Natural killer cell (primary cell): ENCODE measurements at regions not wholly inside any gene's neighbourhood (a gene's known extent, or its start where the extent isn't known, plus 50 kb on each side); places are given as distances from the start of the nearest gene placed in this dataset.

Experiments
- ATAC-seq, 3 donors: fragments of 150-1000 bp in 2 of 3; fragments of 200-7000 bp in 1 of 3; cut with Tn5 transposase; 1 replicate in 1 of 3; 2 replicates in 2 of 3; pipeline ENCODE4 v1.10.0; 2021; ENCODE audit warnings: mild to moderate bottlenecking in 2 of 3, moderate library complexity in 2 of 3
- DNase-seq, 2 donors: peaks; one replicate each; pipeline versions ENCODE4 v3.0.0 to v3.0.0-alpha.2; 2013 to 2021; ENCODE audit warnings: mixed read lengths in 1 of 2
- H3K27ac ChIP-seq: one replicate; pipeline ENCODE4 v1.5.1; 2013; ENCODE audit warnings: mild to moderate bottlenecking, low read length
- H3K27me3 ChIP-seq: one replicate; pipeline ENCODE4 v1.6.1; 2013; ENCODE audit warnings: low read length; ENCODE audit not compliant: control insufficient read depth, insufficient read depth
- H3K36me3 ChIP-seq: one replicate; pipeline ENCODE4 v1.6.1; 2013; ENCODE audit warnings: low read length; ENCODE audit not compliant: control insufficient read depth, insufficient read depth
- H3K4me1 ChIP-seq: one replicate; pipeline ENCODE4 v1.6.1; 2013; ENCODE audit warnings: low read length; ENCODE audit not compliant: control insufficient read depth, insufficient read depth
- H3K4me3 ChIP-seq: one replicate; pipeline ENCODE4 v1.5.1; 2013; ENCODE audit warnings: low read length
- H3K9me3 ChIP-seq: one replicate; pipeline ENCODE4 v1.6.1; 2013; ENCODE audit warnings: low read length; ENCODE audit not compliant: control insufficient read depth, insufficient read depth
- H3K27ac Mint-ChIP-seq, 2 donors: one replicate each; pipeline ENCODE4 v1.8.0; 2022; ENCODE audit warnings: mild to moderate bottlenecking in 2 of 2, mixed read lengths in 2 of 2, moderate library complexity in 1 of 2
- H3K27me3 Mint-ChIP-seq, 2 donors: one replicate each; pipeline ENCODE4 v1.8.0; 2022; ENCODE audit warnings: low read depth in 2 of 2, mixed read lengths in 2 of 2
- H3K36me3 Mint-ChIP-seq: one replicate; pipeline ENCODE4 v1.8.0; 2022; ENCODE audit warnings: mixed read lengths
- H3K4me1 Mint-ChIP-seq, 2 donors: one replicate each; pipeline ENCODE4 v1.8.0; 2022; ENCODE audit warnings: mixed read lengths in 2 of 2
- H3K4me3 Mint-ChIP-seq: one replicate; pipeline ENCODE4 v1.8.0; 2022; ENCODE audit warnings: mild to moderate bottlenecking, moderate library complexity, mixed read lengths
- H3K9me3 Mint-ChIP-seq, 2 donors: one replicate each; pipeline ENCODE4 v1.8.0; 2022; ENCODE audit warnings: mixed read lengths in 2 of 2
- WGBS: methylation state at CpG from one replicate; pipeline ENCODE4 v1.1.7; 2013; ENCODE audit warnings: missing lambda C conversion rate; ENCODE audit not compliant: insufficient coverage; 5-methylcytosine and 5-hydroxymethylcytosine counted together
- intact Hi-C: fragments of 100-400 bp; cut with micrococcal nuclease; formaldehyde crosslinking; loops from one replicate; pipeline ENCODE4 v1.14.2; 2022
- TF ChIP-seq, protein P1 (sequence below): fragments of 200-600 bp; IDR thresholded peaks from one replicate; pipeline ENCODE4 v1.8.0; 2022; ENCODE audit warnings: antibody characterized with exemption

DNA sequence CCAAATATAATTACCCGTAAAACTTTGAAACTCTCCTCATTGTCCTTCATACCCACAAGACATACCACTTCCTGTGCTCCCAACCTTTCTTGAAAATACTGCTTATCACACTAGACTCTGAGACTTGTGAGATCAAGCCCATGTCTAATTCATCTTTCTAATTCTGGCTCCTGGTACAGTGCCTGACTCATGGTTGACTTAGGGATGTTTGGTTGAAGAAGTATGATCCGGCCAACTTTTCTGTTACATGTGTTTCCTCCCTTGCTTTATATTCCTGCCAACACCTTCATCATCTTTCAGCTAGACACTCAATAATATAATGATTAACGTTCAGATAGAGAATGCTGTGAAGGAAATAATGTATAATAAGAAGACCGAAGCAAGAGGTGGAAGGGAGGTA is 58.2 kb downstream of the MEX3B start:
- TF ChIP-seq, protein P1, sequence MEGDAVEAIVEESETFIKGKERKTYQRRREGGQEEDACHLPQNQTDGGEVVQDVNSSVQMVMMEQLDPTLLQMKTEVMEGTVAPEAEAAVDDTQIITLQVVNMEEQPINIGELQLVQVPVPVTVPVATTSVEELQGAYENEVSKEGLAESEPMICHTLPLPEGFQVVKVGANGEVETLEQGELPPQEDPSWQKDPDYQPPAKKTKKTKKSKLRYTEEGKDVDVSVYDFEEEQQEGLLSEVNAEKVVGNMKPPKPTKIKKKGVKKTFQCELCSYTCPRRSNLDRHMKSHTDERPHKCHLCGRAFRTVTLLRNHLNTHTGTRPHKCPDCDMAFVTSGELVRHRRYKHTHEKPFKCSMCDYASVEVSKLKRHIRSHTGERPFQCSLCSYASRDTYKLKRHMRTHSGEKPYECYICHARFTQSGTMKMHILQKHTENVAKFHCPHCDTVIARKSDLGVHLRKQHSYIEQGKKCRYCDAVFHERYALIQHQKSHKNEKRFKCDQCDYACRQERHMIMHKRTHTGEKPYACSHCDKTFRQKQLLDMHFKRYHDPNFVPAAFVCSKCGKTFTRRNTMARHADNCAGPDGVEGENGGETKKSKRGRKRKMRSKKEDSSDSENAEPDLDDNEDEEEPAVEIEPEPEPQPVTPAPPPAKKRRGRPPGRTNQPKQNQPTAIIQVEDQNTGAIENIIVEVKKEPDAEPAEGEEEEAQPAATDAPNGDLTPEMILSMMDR, result no peak
- H3K36me3 Mint-ChIP-seq, result peaks cover 7% of the 10 kb centered on the region
- Histone ChIP-seq H3K4me1 (no peaks in the 10 kb centered on the region), H3K27ac (no peak overlapping the region), H3K4me3 (no peak overlapping the region), H3K9me3 (peaks cover 10% of the 10 kb centered on the region), H3K36me3 (no peaks in the 10 kb centered on the region), H3K27me3 (peaks cover under 1% of the 10 kb centered on the region)
- no peak for ATAC-seq
- no peaks in the 10 kb centered on the region for H3K4me1 Mint-ChIP-seq
- peaks cover 0 to 6% of the 10 kb centered on the region in 2 donors for H3K27me3 Mint-ChIP-seq
- no peak for DNase-seq
- H3K27ac Mint-ChIP-seq, result no peak overlapping the region
- intact Hi-C loops, result no loop called here
- WGBS, result 92% methylated on average over 3 of the region's 4 CpGs
- H3K4me3 Mint-ChIP-seq, result no peak overlapping the region
- H3K9me3 Mint-ChIP-seq, result peaks cover 4% of the 10 kb centered on the region in 2 donors

DNA sequence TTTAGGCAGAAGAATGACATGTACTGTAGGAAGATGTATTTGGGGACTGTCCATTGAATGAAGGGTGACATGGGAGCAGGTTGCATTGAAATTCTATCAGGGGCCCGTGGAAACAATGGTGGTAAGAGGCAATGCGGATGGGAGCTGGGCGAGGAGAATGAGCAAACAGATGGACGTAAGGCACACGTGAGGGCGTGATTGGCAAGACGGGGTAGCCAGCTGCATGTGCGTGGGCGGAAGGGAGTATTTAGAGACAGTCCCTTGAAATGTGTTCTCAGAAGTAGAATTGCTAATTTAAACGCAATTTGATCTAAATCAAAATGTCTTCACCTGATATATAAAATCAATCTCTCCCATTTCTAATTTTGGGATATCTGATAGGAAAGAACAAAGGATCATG is 62.3 kb downstream of the MEX3B start:
- Histone ChIP-seq H3K27me3 (no peaks in the 10 kb centered on the region), H3K4me1 (no peaks in the 10 kb centered on the region), H3K36me3 (no peaks in the 10 kb centered on the region), H3K27ac (no peak overlapping the region), H3K4me3 (no peak overlapping the region), H3K9me3 (no peaks in the 10 kb centered on the region)
- peaks cover 0 to 6% of the 10 kb centered on the region in 2 donors for H3K27me3 Mint-ChIP-seq
- TF ChIP-seq, protein P1, result no peak
- no peaks in the 10 kb centered on the region for H3K4me1 Mint-ChIP-seq
- DNase-seq (no peak), ATAC-seq (no peak)
- no peaks in the 10 kb centered on the region for H3K9me3 Mint-ChIP-seq
- H3K36me3 Mint-ChIP-seq, result no peaks in the 10 kb centered on the region
- H3K27ac Mint-ChIP-seq, result no peak overlapping the region
- WGBS, result 95% methylated on average over 9 of the region's 10 CpGs
- no peak overlapping the region for H3K4me3 Mint-ChIP-seq
- intact Hi-C loops, result no loop called here

DNA sequence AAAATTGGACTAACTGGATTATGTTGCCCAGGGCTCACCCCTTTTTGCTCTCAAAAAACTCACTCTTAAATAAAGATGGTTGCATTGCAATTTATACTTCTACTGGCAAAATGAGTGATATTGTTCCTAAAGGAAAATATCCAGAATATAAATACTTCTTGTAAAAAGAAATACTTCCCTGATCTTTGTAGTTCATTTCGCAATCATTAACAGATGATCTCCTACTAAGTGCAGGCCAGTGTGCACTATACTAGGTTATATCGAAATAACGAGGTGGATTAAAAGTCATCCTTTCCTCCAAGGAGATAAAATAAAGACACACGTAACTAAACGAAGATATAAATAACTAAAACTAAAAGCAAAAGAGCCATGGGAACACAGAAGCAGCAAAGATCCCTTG is 63.0 kb downstream of the MEX3B start:
- intact Hi-C loops, result no loop called here
- TF ChIP-seq, protein P1, result no peak
- 96% methylated on average over 5 of the region's 5 CpGs for WGBS
- Mint-ChIP-seq H3K9me3 (no peaks in the 10 kb centered on the region), H3K4me3 (no peak overlapping the region), H3K36me3 (no peaks in the 10 kb centered on the region), H3K27me3 (peaks cover 0 to 3% of the 10 kb centered on the region in 2 donors), H3K27ac (no peak overlapping the region), H3K4me1 (no peaks in the 10 kb centered on the region)
- ATAC-seq, result no peak
- Histone ChIP-seq H3K36me3 (no peaks in the 10 kb centered on the region), H3K4me3 (no peak overlapping the region), H3K4me1 (no peaks in the 10 kb centered on the region), H3K27me3 (no peaks in the 10 kb centered on the region), H3K27ac (no peak overlapping the region), H3K9me3 (no peaks in the 10 kb centered on the region)
- DNase-seq, result no peak

DNA sequence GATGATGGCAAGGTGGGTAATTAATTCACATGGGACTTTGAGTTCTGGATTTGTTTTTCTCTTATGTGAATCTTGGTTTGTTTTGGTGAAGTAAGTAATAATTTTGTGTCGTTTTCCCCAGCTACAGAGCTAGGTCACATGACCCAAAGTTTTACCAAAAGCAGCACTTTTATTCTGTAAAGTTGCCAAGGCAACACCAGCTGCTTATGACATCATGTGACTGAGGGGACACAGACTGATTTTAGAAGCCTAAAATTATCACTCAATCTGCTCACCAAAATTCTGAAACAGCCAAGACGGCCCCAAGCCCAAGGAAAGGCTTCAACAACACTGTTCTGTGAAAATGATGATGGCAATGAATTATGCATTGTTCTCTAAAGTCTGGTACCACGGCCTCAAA is 63.9 kb downstream of the MEX3B start:
- no peaks in the 10 kb centered on the region for H3K4me1 ChIP-seq
- no peaks in the 10 kb centered on the region for H3K27me3 ChIP-seq
- Mint-ChIP-seq H3K27me3 (peaks cover 0 to 2% of the 10 kb centered on the region in 2 donors), H3K4me3 (no peak overlapping the region), H3K9me3 (no peaks in the 10 kb centered on the region), H3K36me3 (no peaks in the 10 kb centered on the region), H3K27ac (no peak overlapping the region), H3K4me1 (no peaks in the 10 kb centered on the region)
- H3K27ac ChIP-seq, result no peak overlapping the region
- H3K4me3 ChIP-seq, result no peak overlapping the region
- no peaks in the 10 kb centered on the region for H3K36me3 ChIP-seq
- ATAC-seq (no peak), DNase-seq (no peak)
- TF ChIP-seq, protein P1, result no peak
- intact Hi-C loops, result no loop called here
- no peaks in the 10 kb centered on the region for H3K9me3 ChIP-seq
- WGBS, result 27% methylated on average over 2 of the region's 3 CpGs
